OCI-LY1 (cell line): ENCODE measurements at regions not wholly inside any gene's neighbourhood (a gene's known extent, or its start where the extent isn't known, plus 50 kb on each side); places are given as distances from the start of the nearest gene placed in this dataset.

Experiments used
- H2AFZ ChIP-seq: fragments of 200-600 bp; sonication (generic), shearing (Covaris generic); 2 replicates; pipeline ENCODE4 v1.6.0; 2014; ENCODE audit warnings: antibody characterized with exemption, mild to moderate bottlenecking, low read length
- H3F3A ChIP-seq: fragments of 200-600 bp; sonication (generic), shearing (Covaris generic); 2 replicates; pipeline ENCODE4 v1.6.0; 2014; ENCODE audit warnings: mild to moderate bottlenecking, antibody characterized with exemption, low read length, moderate library complexity; ENCODE audit not compliant: insufficient read depth
- H3K27ac ChIP-seq: fragments of 200-600 bp; sonication (generic); 2 replicates; pipeline ENCODE4 v1.5.1; 2014; ENCODE audit warnings: low read length, mixed run types, mild to moderate bottlenecking, low read depth; ENCODE audit not compliant: poor library complexity, severe bottlenecking
- H3K27me3 ChIP-seq: fragments of 200-600 bp; sonication (generic); 2 replicates; pipeline ENCODE4 v1.6.0; 2014; ENCODE audit warnings: antibody characterized with exemption, mild to moderate bottlenecking, low read length, moderate library complexity; ENCODE audit not compliant: insufficient read depth
- H3K36me3 ChIP-seq: fragments of 200-600 bp; sonication (generic); 2 replicates; pipeline ENCODE4 v1.6.1; 2014; ENCODE audit warnings: mild to moderate bottlenecking, antibody characterized with exemption, low read length, moderate library complexity, mixed read lengths; ENCODE audit not compliant: insufficient read depth
- H3K4me1 ChIP-seq: fragments of 200-600 bp; sonication (generic); 2 replicates; pipeline ENCODE4 v1.5.1; 2014; ENCODE audit warnings: mild to moderate bottlenecking, low read length, moderate library complexity; ENCODE audit not compliant: insufficient read depth, severe bottlenecking
- H3K4me2 ChIP-seq: fragments of 200-600 bp; sonication (generic), shearing (Covaris generic); 2 replicates; pipeline ENCODE4 v1.6.1; 2014; ENCODE audit warnings: low read length
- H3K4me3 ChIP-seq: fragments of 200-600 bp; sonication (generic); 2 replicates; pipeline ENCODE4 v1.5.1; 2014; ENCODE audit warnings: low read length, low read depth, mild to moderate bottlenecking, mixed read lengths; ENCODE audit not compliant: poor library complexity, severe bottlenecking
- H3K79me2 ChIP-seq: fragments of 200-600 bp; shearing (Covaris generic); 2 replicates; pipeline ENCODE4 v1.6.1; 2016; ENCODE audit warnings: mixed run types, low read length, mixed read lengths; ENCODE audit not compliant: insufficient read depth
- H3K9ac ChIP-seq: fragments of 200-600 bp; sonication (generic), shearing (Covaris generic); 2 replicates; pipeline ENCODE4 v1.6.1; 2014; ENCODE audit warnings: mild to moderate bottlenecking, low read length, mixed read lengths
- H3K9me2 ChIP-seq: fragments of 200-600 bp; sonication (generic), shearing (Covaris generic); 2 replicates; pipeline ENCODE4 v1.6.1; 2014; ENCODE audit warnings: low read depth, mild to moderate bottlenecking, low read length, mixed read lengths
- H3K9me3 ChIP-seq: fragments of 200-600 bp; shearing (Covaris generic); 2 replicates; pipeline ENCODE4 v1.6.1; 2014; ENCODE audit warnings: low read length, mixed read lengths
- H4K20me1 ChIP-seq: fragments of 200-600 bp; sonication (generic), shearing (Covaris generic); 2 replicates; pipeline ENCODE4 v1.6.0; 2016; ENCODE audit warnings: mild to moderate bottlenecking, low read length; ENCODE audit not compliant: insufficient read depth
- EZH2 ChIP-seq: fragments of 200-600 bp; sonication (generic), shearing (Covaris generic); IDR thresholded peaks from 2 replicates; pipeline ENCODE4 v1.8.0; 2017; ENCODE audit warnings: borderline replicate concordance, mixed run types, mild to moderate bottlenecking, antibody characterized with exemption, low read length, moderate library complexity, mixed read lengths
- TF ChIP-seq, protein P1 (sequence below): fragments of 200-600 bp; sonication (generic), shearing (Covaris generic); IDR thresholded peaks from 2 replicates; pipeline ENCODE4 v1.5.1; 2017; ENCODE audit warnings: mild to moderate bottlenecking, antibody characterized with exemption, low read length, moderate library complexity, mixed read lengths

DNA sequence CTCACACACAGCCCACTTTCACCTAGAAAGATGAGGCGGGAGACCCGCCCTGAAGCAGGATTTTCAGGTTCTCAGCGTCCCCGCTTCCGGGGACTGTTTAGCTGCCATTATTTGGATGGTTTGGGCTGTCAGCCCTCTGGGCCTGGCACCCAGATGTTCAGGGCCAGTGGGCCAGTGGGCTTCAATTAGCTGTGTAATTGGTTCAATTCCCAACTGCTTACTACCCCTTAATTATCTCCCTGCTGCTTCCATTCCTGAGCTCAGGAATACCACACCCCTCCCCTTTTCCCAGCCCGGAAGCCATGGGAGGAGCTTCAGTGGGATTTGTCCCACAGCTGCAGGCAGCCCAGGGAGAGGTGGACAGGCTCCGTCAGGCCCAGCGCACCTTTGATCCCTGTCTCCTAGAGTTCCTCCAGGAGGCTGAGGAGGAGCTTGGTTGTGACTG, 114.1 kb upstream of the MYCN start:
- H2AFZ ChIP-seq, result no peak overlapping the region
- H3K9me3 ChIP-seq, result no peaks in the 10 kb centered on the region
- H3K9ac ChIP-seq, result no peak overlapping the region
- H4K20me1 ChIP-seq, result no peaks in the 10 kb centered on the region
- H3K4me2 ChIP-seq, result no peak overlapping the region
- no peaks in the 10 kb centered on the region for H3K79me2 ChIP-seq
- H3K36me3 ChIP-seq, result no peaks in the 10 kb centered on the region
- H3F3A ChIP-seq, result no peaks in the 10 kb centered on the region
- no peaks in the 10 kb centered on the region for H3K27me3 ChIP-seq
- no peak overlapping the region for H3K4me3 ChIP-seq
- no peak overlapping the region for H3K27ac ChIP-seq
- H3K9me2 ChIP-seq, result no peaks in the 10 kb centered on the region
- no peaks in the 10 kb centered on the region for H3K4me1 ChIP-seq
- TF ChIP-seq EZH2, result no peak
- TF ChIP-seq, protein P1, sequence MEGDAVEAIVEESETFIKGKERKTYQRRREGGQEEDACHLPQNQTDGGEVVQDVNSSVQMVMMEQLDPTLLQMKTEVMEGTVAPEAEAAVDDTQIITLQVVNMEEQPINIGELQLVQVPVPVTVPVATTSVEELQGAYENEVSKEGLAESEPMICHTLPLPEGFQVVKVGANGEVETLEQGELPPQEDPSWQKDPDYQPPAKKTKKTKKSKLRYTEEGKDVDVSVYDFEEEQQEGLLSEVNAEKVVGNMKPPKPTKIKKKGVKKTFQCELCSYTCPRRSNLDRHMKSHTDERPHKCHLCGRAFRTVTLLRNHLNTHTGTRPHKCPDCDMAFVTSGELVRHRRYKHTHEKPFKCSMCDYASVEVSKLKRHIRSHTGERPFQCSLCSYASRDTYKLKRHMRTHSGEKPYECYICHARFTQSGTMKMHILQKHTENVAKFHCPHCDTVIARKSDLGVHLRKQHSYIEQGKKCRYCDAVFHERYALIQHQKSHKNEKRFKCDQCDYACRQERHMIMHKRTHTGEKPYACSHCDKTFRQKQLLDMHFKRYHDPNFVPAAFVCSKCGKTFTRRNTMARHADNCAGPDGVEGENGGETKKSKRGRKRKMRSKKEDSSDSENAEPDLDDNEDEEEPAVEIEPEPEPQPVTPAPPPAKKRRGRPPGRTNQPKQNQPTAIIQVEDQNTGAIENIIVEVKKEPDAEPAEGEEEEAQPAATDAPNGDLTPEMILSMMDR, result no peak

GRCh38 chr2:15827001-15827400, 113.3 kb upstream of the MYCN start:
- H3K79me2 ChIP-seq, result no peaks in the 10 kb centered on the region

GRCh38 chr2:15828576-15828975, 111.8 kb upstream of the MYCN start:
- Histone ChIP-seq H3K27me3 (no peaks in the 10 kb centered on the region), H3K79me2 (no peaks in the 10 kb centered on the region), H3K9me2 (no peaks in the 10 kb centered on the region), H3K27ac (no peak overlapping the region), H3K9me3 (no peaks in the 10 kb centered on the region), H3K4me1 (no peaks in the 10 kb centered on the region), H3K36me3 (no peaks in the 10 kb centered on the region), H2AFZ (no peak overlapping the region), H4K20me1 (no peaks in the 10 kb centered on the region), H3F3A (no peaks in the 10 kb centered on the region), H3K4me2 (no peak overlapping the region), H3K9ac (no peak overlapping the region), H3K4me3 (no peak overlapping the region)
- TF ChIP-seq EZH2, result no peak
- TF ChIP-seq, protein P1, result no peak

More at GRCh38 chr2:15827001-15827400, 113.3 kb upstream of the MYCN start:
- Histone ChIP-seq H3K27ac (no peak overlapping the region), H3K4me2 (no peak overlapping the region), H3K4me3 (no peak overlapping the region), H4K20me1 (no peaks in the 10 kb centered on the region), H3F3A (no peaks in the 10 kb centered on the region), H3K9ac (no peak overlapping the region), H3K4me1 (no peaks in the 10 kb centered on the region), H3K9me3 (no peaks in the 10 kb centered on the region), H3K27me3 (no peaks in the 10 kb centered on the region), H3K36me3 (no peaks in the 10 kb centered on the region), H3K9me2 (no peaks in the 10 kb centered on the region), H2AFZ (no peak overlapping the region)
- TF ChIP-seq, protein P1, result no peak
- TF ChIP-seq EZH2, result no peak
